ENCODE measurements at regions not wholly inside any gene's neighbourhood (a gene's known extent, or its start where the extent isn't known, plus 50 kb on each side); places are given as distances from the start of the nearest gene placed in this dataset.

DNA sequence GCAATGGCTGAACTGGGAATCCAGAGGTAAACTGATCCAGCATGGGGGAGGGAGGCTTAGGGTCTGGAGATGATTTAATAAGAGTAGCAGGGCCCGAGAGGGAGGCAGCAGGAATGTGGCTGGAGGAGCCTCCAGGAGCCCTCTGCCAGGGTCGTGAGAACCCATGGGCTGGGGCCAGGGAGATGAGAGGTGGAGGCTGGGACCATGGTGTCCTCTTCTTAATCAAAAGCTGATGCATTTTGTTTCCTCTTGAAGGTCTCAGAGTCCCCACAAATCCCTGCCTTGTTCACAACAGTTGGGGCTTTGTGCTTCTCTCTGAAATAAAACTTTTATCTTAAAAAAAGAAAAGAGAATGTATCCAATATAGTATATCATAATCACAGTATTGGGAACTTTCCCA is 123.7 kb upstream of the ZNF516 start:
- peaks cover 7 to 15% of the 10 kb centered on the region in 2 experiments for H3K27me3 ChIP-seq (ENCODE audit: control insufficient read depth in 2 of 2, insufficient read depth in 2 of 2, low read length in 2 of 2)
- no peaks in the 10 kb centered on the region for H4K20me1 ChIP-seq (replicated peaks; ENCODE audit: control insufficient read depth, extremely low read depth, insufficient read depth, low read length)
- H3K79me2 ChIP-seq (ENCODE audit: control insufficient read depth, insufficient read depth, low read length), result no peaks in the 10 kb centered on the region
- dilution Hi-C loops (cut with MboI; ENCODE audit: extremely low pct_ligation_motif_present, low sequenced_read_pairs) (no loop called here), intact Hi-C loops (cut with micrococcal nuclease) (no loop called here)
- BruUV-seq (replicated peaks), result no TSS peak
- H2AFZ ChIP-seq (ENCODE audit: low read depth, low read length), result no peak overlapping the region
- ChIA-PET POLR2A (no interaction called here), CTCF (interaction anchor here (4.4 kb wide), 1 partner anchor 219 kb away, joined by 34 read pairs; no protein-coding TSS in a partner anchor)
- H3K9ac ChIP-seq (replicated peaks; ENCODE audit: extremely low read depth, insufficient read depth, low read length), result no peak overlapping the region
- no peaks in the 10 kb centered on the region for H3K9me1 ChIP-seq (replicated peaks; ENCODE audit: control insufficient read depth, extremely low read depth, insufficient read depth, low read length)
- H3K4me1 ChIP-seq (ENCODE audit: control insufficient read depth, extremely low read depth, insufficient read depth, low read length), result no peaks in the 10 kb centered on the region
- H3K9me3 ChIP-seq (replicated peaks; ENCODE audit: control insufficient read depth, insufficient read depth, low read length), result no peaks in the 10 kb centered on the region
- no peak overlapping the region for H3K4me3 ChIP-seq (replicated peaks in 1 of 3; ENCODE audit: insufficient read depth in 1 of 3, low read depth in 1 of 3, low read length in 3 of 3)
- H3K36me3 ChIP-seq (ENCODE audit: control insufficient read depth in 2 of 2, extremely low read depth in 1 of 2, insufficient read depth in 2 of 2, low read length in 2 of 2), result no peaks in the 10 kb centered on the region
- no peak overlapping the region for H3K4me2 ChIP-seq (ENCODE audit: insufficient read depth, low read length)
- TF ChIP-seq FOS (IDR thresholded peaks at IDR 0.05; ENCODE audit: borderline replicate concordance, insufficient read depth, low read length) (no peak), GATA2 (IDR thresholded peaks at IDR 0.05; ENCODE audit: insufficient read depth, insufficient read length, low read depth, low read length) (no peak), JUN (IDR thresholded peaks at IDR 0.05; ENCODE audit: borderline replicate concordance, insufficient read depth, insufficient read length, low read depth) (no peak), POLR2AphosphoS5 (IDR thresholded peaks at IDR 0.05; ENCODE audit: insufficient read depth, low read depth, low read length) (no peak)
- TF ChIP-seq, protein P1, sequence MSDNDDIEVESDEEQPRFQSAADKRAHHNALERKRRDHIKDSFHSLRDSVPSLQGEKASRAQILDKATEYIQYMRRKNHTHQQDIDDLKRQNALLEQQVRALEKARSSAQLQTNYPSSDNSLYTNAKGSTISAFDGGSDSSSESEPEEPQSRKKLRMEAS (IDR thresholded peaks at IDR 0.05; ENCODE audit: insufficient read depth, insufficient read length), result no peak
- TF ChIP-seq, protein P2, sequence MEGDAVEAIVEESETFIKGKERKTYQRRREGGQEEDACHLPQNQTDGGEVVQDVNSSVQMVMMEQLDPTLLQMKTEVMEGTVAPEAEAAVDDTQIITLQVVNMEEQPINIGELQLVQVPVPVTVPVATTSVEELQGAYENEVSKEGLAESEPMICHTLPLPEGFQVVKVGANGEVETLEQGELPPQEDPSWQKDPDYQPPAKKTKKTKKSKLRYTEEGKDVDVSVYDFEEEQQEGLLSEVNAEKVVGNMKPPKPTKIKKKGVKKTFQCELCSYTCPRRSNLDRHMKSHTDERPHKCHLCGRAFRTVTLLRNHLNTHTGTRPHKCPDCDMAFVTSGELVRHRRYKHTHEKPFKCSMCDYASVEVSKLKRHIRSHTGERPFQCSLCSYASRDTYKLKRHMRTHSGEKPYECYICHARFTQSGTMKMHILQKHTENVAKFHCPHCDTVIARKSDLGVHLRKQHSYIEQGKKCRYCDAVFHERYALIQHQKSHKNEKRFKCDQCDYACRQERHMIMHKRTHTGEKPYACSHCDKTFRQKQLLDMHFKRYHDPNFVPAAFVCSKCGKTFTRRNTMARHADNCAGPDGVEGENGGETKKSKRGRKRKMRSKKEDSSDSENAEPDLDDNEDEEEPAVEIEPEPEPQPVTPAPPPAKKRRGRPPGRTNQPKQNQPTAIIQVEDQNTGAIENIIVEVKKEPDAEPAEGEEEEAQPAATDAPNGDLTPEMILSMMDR (IDR thresholded peaks at IDR 0.05; ENCODE audit: extremely low read depth in 1 of 2, insufficient read depth in 1 of 2, low read depth in 1 of 2, low read length in 2 of 2), result no peak
- DNase-seq (ENCODE audit: low read depth, low spot score) (no peak), FAIRE-seq (no peak)
- H3K27ac ChIP-seq (ENCODE audit: insufficient read depth, low read depth, low read length), result no peak overlapping the region
